GM19324 (cell line): ENCODE measurements at regions not wholly inside any gene's neighbourhood (a gene's known extent, or its start where the extent isn't known, plus 50 kb on each side); places are given as distances from the start of the nearest gene placed in this dataset.
"Not testable (repeated sequence)": the region's sequence is repeated elsewhere in the genome, so short reads cannot be mapped to it uniquely, and the experiment has no call there.

Experiments used
- ATAC-seq: cut with Tn5 transposase; IDR thresholded peaks from one replicate; pipeline ENCODE4 v1.9.1; 2021; ENCODE audit warnings: mild to moderate bottlenecking, moderate library complexity; ENCODE audit not compliant: unreplicated experiment, low FRiP score

DNA sequence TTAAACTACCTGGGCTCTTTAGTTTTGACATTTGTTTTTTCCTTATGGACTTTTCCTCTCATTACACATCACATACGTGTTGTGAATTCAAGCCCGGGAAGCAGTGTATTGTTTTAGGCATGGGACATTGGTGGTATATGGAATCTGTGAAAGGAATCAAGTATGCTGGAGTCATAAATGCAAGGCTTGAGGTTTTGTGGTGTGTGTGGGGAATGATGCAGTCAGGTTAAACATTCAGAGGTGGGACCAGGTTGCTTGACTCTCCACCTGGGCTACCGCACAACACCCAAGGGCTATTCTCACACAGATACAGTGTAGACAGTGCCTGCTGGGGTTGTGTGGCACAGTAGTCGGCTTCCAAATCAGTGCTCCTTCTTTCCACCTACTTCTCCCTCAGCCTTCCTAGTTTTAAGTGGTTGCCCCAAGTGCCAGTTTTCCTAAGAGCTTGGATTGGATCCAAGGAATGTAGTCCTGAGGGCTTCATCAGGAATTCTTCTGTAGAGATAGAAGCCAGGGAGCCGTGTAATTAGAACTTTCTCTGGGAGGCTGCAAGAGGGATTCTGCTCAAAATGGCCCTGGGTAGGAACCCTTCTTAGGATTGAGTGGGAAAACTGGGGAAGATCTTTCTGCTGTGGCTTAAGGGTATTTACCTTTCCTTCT is 243.7 kb downstream of the C12orf75 start:
- no peak for ATAC-seq

DNA sequence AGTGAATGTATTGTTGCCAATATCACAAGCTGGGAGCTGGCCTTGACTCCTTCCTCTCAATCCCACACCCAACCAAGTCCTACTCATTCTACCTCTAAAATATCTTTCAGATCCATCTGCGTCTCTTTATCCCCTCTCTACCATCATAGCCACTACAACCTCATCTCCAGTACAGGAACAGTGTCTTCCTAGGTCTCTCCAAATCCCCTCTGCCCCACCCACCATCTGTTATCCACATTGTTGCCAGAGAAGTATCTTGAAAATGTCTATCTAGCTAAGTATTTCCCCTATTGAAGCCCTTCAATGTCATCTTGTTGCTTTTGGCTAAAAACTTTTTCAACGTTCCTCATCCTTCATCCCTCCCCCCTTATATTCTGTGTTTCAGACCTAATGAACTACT is 244.7 kb downstream of the C12orf75 start:
- no peak for ATAC-seq

DNA sequence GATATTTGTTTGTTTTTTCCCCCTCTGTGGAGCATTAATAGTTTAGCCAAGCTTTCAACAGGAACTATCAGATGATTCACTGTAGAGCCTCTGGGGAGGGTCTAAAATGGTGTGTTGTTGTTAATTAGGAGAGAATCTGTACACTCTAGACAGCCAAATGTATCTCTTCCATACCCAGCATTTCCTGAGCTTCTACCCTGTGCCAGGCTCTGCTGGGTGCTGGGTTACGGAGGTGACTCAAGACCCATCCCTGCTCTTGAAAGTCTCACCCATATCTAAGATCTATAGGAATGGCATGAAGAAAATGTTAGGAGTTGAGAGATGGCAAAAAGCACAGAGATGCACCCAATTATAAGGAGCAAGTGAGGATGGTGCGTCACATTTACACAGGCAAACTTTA is 245.8 kb downstream of the C12orf75 start:
- ATAC-seq, result no peak

DNA sequence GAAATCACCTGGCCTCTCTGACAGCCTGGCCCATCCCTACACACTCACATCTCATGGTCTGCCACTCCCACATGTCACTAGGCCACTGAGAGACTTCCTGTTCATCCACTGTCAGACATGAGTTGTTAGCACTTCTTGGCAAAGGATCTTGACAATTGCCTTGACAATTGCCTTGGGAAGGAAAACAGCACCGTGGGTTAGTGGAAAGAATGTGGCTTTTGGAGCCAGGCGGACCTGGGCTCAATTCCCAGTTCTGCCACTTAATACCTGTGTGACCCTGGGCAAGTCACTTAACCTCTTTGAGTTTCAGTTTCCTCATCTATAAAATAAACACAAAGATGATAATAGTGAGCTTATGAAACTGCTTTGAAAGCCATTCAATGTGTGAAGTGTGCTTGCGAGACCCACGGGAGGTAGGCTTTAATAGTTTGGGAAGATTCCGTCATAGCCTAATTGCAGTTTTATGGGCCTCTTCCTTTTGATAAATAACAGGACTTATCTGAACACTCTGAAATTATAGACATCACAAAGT is 250.4 kb downstream of the C12orf75 start:
- ATAC-seq, result no peak

DNA sequence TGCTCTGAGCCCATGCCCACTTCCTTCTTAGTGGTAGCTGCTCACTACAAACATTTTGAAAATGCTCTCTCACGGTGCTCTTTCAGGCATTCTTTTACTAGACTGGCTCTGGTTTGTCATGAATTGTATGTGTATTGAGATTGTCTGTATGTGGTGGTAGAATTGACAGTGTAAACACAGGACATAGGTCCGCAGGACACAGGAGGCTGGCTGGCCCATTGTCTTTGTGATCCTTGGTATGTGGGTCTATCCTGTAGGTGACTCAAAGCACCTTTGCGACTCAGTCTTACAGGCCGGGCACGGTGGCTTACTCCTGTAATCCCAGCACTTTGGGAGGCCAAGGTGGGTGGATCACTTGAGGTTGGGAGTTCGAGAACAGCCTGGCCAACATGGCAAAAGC is 250.9 kb downstream of the C12orf75 start:
- ATAC-seq, result no peak

DNA sequence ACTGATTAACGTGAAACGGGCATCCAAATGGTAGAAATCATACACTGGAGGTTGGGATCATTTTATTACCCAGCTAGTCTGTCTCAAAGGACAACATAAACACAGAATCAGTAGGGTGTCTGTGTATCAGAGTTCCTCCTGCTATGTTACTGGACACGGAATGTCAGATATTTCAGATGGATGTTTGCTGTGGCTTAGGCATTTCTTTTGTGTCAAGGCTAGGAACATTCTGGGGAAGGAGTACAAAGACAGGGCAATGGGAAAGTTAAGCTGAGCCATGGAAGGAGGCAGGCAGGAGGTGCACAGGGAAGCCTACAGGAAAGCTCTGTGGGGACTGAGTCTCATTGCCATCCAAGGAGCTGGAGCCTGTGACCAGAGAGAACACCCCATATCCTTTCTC is 254.6 kb downstream of the C12orf75 start:
- ATAC-seq, result no peak

DNA sequence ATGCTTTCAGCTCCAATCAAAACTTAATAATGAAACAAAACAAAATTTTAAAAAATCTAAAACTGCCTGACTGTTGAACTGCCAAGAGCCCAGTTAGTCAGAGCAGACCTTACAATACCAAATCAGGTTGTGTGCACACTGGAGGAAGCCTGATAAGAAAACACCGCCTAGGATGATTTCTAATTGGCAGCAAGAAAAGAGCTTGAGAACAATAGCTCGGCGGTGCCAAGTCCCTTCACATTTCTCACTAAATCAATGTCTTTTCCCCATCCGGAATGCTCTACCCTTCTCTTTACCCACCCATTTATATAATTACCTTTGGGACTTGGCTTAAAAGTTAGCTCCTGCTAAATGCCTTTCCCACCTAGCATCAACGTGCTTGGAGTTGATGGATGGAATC is 256.7 kb downstream of the C12orf75 start:
- ATAC-seq, result no peak

DNA sequence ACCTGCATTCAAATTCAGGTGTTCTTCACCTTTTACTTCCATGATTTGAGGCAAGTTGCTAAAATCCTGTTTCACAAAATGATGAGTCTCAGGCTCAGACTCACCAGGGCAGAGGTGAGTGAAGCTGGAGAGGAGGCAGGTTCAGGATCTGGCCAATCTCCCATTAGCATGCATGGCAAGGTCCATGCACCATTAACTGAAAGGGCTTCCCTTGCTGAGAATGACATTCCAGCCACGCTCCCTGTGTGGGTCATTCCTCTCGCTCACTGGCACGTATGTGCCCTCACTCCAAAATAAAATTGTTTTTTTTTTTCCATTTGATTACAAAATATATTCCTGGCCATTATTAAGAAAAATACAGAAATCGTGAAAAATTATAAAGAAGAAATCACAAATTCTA is 257.6 kb downstream of the C12orf75 start:
- ATAC-seq, result no peak

DNA sequence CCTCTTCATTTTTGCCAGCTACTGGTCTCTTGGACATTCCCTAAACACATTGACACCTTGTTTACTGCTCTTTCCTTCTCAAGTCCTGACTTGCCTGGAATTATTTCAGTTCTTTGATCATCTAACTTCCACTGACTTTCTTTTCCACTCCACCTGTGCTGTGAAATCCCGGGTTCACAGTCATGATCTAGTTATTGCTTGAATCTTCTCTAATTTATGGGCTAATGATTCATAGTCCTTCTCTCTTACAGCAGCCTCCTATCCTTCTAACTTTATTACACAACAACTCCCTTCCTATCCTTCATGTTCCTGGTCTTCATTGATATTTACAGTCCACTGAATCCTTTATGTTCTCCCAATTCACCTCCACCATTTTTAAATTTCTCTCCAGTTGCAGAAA is 260.1 kb downstream of the C12orf75 start:
- no peak for ATAC-seq

DNA sequence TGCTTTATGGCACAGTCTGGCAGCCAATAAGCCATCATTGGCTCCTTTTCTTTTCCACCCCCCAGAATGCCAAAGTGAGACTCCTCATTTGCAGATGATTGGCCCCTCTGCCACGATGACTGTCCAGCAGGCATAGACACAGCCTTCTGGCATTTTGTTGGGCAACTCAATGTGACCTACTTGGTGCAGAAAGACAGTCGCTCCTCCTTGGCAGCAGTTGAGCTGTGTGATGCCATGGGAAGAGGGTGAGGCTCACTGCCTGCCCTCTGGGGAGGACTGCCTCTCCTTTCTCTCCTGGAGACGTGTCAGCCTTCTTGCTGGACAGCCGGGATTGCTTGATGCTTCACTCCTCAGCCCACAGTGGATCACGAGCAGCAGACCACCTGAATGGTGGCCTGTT is 264.9 kb downstream of the C12orf75 start:
- no peak for ATAC-seq

DNA sequence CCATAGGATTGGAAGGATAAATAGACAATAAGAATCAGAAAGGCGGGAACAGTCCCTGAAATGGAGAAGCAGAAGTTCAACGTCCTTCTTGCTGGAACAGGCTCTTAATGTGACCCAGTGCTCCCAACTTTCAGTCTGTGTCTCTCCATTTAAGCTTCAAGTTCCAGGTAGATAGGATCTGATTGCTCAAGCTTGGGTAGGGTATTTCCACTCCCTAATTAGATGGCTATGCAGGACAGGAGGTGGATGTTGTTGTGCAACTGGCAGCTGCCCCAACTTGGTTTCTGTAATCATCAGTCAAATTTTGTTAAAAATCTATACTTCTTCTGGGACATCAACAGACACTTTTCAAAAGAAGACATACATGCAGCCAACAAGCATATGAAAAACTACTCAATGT is 266.2 kb downstream of the C12orf75 start:
- no peak for ATAC-seq

DNA sequence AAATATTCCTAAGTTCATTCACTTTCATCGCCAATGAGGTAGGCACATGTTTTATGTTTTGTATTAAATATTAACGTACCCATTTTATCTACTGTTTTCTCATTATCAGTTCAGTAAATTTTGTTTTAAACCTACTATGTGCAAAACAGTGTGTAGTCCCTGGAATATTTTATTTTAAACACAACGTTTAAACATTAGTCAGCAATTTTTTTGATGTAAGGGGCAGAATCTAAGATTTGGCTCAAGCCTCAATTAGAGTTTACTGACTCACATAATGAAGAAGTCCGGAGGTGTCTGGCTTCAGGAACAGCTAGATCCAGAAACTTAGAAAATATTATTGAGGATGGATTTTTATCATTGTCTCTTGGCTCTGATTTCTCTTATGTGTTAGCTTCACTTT is 267.5 kb downstream of the C12orf75 start:
- no peak for ATAC-seq

DNA sequence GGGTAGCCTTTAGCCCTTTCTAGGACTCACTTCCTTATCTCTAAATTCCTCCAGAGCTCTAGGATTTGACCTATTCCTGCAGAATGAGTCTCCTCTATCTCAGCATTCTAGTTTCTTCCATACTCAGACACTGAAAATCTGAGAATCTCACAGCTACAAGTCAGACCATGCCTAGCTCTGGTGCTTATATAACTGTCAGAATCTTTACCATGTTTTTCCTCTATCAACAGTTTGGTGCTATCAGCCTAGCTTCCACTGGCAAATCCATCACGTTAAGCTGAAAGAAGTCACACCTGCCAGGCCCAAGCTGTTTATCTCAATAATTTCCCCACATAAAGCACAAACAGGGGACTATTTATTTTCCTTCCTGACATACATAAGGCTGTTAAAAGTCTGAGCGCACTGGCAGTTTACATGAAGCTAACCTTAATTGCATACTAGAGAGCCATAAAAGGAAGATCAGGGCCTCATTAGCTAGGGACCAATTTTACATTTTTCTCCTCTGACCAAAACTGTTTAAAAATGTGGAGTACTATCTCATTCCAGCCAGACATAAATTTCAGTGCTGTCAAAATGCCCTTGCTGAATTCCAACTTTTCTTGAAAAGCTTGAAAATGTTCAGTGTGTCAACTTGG is 270.5 kb downstream of the C12orf75 start:
- no peak for ATAC-seq

DNA sequence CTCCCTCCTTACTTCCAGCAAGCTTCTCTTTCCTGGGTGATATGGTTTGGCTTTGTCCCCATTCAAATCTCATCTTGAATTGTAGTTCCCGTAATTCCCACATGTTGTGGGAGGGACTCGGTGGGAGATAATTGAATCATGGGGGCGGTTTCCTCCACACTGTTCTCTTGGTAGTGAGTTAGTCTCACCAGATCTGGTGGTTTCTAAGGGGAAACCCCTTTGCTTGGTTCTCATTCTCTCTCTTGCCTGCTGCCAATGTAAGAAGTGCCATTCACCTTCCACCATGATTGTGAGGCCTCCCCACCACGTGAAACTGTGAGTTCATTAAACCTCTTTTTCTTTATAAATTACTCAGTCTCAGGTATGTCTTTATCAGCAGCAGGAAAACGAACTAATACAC is 271.8 kb downstream of the C12orf75 start:
- ATAC-seq, result not testable (repeated sequence)

DNA sequence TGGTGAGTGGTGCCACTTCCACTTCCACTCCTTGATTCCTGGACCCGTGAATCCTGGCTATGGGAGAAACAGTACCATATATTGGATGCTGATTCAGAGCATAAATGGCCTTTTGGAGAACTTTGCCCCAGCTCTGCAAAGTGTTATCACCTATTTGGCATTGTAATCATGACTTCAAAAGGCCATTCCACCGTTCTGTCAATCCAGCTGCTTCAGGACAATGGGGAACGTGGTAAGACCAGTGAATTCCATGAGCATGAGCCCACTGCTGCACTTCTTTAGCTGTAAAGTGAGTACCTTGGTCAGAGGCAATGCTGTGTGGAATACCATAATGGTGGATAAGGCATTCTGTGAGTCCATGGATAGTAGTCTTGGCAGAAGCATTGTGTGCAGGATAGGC is 273.8 kb downstream of the C12orf75 start:
- ATAC-seq, result not testable (repeated sequence)

DNA sequence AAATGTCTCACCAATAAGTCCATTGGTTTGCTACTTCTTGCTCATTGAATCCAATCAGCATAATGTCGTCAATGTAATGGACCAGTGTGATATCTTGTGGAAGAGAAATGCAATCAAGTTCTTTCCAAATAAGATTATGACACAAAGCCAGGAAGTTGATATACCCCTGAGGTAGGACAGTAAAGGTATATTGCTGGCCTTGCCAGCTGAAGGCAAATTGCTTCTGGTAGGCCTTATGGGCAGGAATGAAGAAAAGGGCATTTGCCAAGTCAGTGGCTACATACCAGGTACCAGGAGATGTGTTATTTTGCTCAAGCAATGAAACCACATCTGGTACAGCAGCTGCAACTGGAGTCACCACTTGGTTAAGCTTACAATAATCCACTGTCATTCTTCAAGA is 276.1 kb downstream of the C12orf75 start:
- ATAC-seq, result not testable (repeated sequence)

DNA sequence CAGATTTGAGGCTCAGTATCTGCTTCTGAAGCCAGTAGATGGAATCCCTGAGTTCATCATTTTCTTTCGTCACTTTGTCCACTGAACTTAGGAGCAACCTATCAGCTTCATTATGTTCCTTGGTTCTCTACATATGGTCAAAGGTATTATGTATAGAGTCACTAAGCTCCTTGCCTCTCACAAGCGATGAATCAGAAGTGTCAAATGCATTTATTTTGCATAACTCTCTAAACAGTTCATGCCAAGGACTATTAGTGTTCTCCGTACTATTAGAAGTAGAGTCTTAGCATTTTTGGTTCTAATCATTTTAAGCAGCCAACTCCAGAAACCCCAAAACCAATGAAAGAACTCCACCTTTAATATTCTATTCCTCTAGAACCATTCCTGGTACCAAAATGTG is 278.5 kb downstream of the C12orf75 start:
- ATAC-seq, result not testable (repeated sequence)

DNA sequence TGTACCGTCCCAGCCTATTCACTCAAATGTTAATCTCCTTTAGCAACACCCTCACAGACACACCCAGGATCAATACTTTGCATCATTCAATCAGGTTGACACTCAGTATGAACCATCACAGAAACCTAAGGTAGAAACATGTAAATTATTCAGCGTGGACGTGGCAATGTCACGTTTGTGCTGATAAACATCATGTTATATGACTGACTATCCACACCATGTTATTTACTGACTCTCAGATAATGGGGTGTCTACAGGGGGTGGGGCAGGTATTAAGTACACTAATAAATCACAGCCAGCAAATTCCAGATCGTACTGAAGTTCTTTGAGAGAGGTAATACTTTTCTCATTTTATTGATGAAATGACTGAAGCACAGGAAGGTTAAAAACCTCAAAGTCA is 280.0 kb downstream of the C12orf75 start:
- no peak for ATAC-seq

DNA sequence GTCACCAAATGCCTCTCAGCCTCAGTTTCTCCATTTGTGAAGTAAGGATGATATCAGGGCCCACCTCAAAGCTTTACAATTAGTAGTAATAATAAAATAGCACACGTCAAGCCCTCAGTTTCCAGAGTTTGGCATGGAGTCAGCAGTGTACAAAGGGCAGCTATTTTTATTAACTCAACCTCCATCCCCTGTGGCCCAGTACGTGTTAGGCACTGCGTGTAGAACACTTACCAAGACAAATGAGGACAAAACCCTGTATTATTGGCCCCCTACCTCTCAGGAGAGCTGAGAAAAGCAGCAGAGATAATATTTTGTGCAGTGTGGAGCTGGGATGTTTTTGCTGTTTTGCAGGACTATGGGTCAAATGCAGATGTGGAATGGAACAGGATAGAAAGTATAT is 280.8 kb downstream of the C12orf75 start:
- ATAC-seq, result no peak

DNA sequence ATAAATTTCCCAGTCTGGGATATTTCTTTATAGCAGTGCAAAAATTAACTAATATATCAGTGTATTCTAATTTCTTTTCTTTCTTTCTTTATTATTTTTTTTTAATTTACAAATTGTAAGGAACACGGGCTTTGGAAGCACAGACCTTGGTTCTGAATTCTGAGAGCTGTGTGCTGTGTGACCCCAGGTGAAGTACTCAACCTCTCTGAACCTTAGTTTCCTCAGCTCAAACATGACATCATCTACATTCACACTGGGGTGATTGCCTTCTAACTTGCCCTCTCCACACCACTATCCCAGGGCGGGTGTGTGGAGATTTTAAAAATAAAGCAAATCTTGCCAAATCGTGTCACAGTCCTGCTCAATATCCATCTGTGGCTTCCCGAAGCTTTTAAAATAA is 282.8 kb downstream of the C12orf75 start:
- no peak for ATAC-seq

DNA sequence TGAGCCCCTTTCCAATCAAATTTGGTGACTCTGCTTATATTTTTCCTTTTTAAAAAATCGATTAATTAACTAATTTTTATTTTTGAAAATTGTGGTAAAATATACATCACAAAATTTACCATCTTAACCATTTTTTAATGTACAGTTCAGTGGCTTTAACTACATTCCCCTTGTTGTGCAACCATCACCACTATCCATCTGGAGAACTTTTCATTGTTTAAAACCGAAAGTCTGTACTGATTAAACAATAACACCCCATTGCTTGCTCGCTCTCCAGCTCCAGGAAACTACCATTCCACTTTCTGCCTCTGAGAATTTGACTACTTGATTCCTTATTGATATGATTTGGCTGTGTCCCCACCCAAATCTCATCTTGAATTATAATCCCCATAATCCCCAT is 283.4 kb downstream of the C12orf75 start:
- ATAC-seq, result no peak

DNA sequence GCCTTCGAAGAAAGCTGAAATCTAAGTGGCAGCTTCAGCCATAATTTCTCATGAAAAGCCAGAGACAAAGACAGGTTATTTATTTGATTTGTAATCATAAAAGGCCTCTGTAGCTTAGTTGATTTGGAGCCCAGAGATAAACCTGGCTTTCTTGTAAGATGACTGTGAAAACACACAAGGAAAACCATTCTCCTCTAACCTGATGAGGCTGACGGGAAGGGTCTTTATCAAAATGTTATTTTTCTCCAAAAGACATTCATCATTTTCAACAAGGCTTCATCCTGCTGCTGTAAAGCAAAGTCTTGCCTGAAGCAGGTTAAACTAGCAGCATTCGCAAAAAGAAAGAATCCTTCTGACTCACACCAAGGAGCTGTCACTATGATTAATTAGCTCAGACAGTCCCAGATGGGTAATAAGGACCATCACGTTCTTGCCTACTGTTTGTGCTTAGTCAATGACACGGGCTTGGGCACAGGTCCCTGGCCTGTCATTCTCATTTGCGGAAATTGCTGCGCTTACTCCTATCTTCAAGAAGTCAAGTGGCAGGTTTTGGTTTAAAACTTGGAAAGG is 286.6 kb downstream of the C12orf75 start:
- no peak for ATAC-seq
